Kidney epithelial cell (primary cell): ENCODE measurements at regions not wholly inside any gene's neighbourhood (a gene's known extent, or its start where the extent isn't known, plus 50 kb on each side); places are given as distances from the start of the nearest gene placed in this dataset.

Experiments used
- DNase-seq: peaks from one replicate; pipeline ENCODE4 v3.0.0-alpha.2; 2010; ENCODE audit warnings: low read depth
- H3K27me3 ChIP-seq: 2 replicates; pipeline ENCODE4 v1.6.0; 2011; ENCODE audit warnings: low read length; ENCODE audit not compliant: control insufficient read depth, insufficient read depth
- H3K36me3 ChIP-seq: 2 replicates; pipeline ENCODE4 v1.5.1; 2011; ENCODE audit warnings: low read length; ENCODE audit not compliant: control insufficient read depth, insufficient read depth
- H3K4me3 ChIP-seq: 2 replicates; pipeline ENCODE4 v1.5.1; 2011; ENCODE audit warnings: low read depth, mild to moderate bottlenecking, control low read depth, low read length
- CTCF ChIP-seq: IDR thresholded peaks from 2 replicates; pipeline ENCODE4 v1.5.1; 2011; ENCODE audit warnings: mild to moderate bottlenecking, moderate library complexity, low read length, control low read depth, inconsistent platforms; ENCODE audit not compliant: insufficient read depth, poor library complexity, severe bottlenecking

DNA sequence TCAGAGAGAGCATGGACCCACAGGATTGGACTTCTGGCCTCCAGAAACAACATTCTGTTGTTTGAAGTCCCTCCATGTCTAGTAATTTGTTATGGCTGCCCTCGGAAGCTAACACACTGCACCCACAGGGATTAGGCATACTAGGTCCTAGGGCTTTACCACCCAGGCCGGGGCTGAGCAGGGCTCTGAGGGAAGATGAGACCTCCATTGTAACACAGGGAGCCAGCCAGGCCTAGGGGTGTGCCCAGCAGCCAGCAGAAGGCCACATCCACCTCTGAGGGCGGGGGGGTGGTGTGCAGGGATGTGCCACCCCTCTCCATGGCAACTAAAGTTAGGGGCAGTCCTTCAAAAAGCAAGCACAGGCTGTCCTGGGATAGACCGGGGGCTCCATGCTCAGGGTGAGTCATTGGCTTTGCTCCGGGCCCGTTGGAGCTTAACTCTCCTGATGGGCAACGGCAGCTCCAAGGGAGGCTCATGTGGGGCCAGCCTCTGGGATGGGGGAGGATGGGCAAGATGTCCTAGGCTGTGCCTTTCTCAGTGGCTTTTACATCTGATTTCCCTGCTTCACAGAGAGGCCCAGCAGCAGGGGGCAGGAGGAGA is 96.6 kb upstream of the GPR26 start:
- no peak for DNase-seq
- no peaks in the 10 kb centered on the region for H3K36me3 ChIP-seq
- no peak overlapping the region for H3K4me3 ChIP-seq
- TF ChIP-seq CTCF: no peak
- H3K27me3 ChIP-seq: no peaks in the 10 kb centered on the region

GRCh38 chr10:123570051-123570897 is 95.9 kb upstream of the GPR26 start:
- no peaks in the 10 kb centered on the region for H3K27me3 ChIP-seq
- no peak overlapping the region for H3K4me3 ChIP-seq
- no peak for DNase-seq
- no peaks in the 10 kb centered on the region for H3K36me3 ChIP-seq
- no peak for TF ChIP-seq CTCF

- no peaks in the 10 kb centered on the region for H3K27me3 ChIP-seq
- no peaks in the 10 kb centered on the region for H3K36me3 ChIP-seq
- TF ChIP-seq CTCF: no peak
- no peak overlapping the region for H3K4me3 ChIP-seq
- DNase-seq: no peak
These were observed 95.1 kb upstream of the GPR26 start for GRCh38 chr10:123570898-123571515.

DNA sequence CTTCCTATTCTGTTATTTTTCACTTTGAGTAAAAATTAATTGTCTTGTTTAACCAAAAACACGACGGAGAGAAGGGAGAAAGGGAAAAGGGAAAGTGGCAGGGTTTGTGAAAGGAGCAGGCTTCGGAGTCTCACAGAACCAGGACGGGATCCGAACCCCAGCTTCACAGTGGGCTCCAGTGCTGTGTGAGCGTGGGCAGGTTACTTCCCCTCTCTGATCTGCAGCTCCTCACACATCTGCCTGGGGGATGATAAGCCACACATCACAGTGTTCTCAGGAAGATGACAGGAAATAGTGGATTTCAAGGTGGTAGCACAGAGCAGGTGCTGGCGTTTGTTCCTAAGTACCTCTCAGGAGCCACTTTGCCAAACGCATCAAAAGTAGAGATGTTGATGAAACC is 94.2 kb upstream of the GPR26 start:
- no peak for DNase-seq
- TF ChIP-seq CTCF: no peak
- Histone ChIP-seq H3K27me3 (no peaks in the 10 kb centered on the region), H3K4me3 (no peak overlapping the region), H3K36me3 (no peaks in the 10 kb centered on the region)

DNA sequence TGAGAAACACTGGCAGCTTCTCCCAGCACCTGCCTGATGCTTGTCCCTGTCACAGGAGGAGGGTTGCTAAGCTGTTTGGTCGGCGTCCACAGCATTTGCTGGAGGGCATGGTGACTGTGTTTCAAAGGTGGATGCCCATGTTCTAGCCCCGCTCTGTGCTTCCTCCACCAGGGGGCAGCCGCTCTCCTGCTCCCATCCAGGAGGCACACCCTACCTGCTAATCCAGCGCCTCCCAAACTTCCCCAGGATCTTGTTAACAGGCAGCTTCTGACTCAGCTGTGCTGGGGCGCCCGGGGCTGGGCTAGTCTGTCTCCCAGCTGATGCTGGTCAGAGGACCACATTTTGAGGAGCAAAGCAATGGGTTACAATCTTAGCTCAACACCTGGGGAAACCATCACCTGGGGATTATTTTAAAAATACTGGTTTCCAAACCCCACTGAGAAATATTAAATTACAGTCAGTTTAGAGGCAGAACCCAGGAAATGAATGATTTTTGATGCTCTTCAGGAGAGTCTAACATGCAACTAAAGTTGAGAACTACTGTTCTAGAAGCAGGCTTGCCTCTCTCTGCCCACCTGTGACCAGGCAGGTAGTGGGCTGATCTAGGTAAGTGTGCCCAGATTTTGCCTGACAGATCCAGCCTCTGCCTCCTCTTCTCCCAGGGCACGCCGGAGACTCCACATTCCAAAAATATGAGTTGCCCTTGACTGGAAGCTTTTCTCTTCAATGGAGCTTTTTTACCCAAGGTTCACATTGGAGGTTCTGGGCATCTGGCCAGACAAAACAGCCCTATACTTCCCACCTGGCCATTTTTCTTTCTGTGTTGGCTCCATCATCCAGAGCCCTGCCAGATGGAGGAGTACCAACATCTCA is 92.7 kb upstream of the GPR26 start:
- Histone ChIP-seq H3K36me3 (no peaks in the 10 kb centered on the region), H3K4me3 (no peak overlapping the region), H3K27me3 (no peaks in the 10 kb centered on the region)
- no peak for DNase-seq
- peak; percentile 68 for TF ChIP-seq CTCF
